ENCODE measurements at regions not wholly inside any gene's neighbourhood (a gene's known extent, or its start where the extent isn't known, plus 50 kb on each side); places are given as distances from the start of the nearest gene placed in this dataset.

- no peaks in the 10 kb centered on the region for H3K27me3 ChIP-seq (replicated peaks in 1 of 4; ENCODE audit: control insufficient read depth in 3 of 4, extremely low read depth in 1 of 4, insufficient read depth in 3 of 4, low read length in 3 of 4)
- no peaks in the 10 kb centered on the region for H3K79me2 ChIP-seq (ENCODE audit: control insufficient read depth in 1 of 2, insufficient read depth in 2 of 2, low read length in 2 of 2)
- H3K56ac ChIP-seq (replicated peaks; ENCODE audit: insufficient read length, low read depth, low read length), result no peak overlapping the region
- 95% methylated on average over 10 of the region's 10 CpGs; no CpG with 5 or more reads in 1 of the 2 experiments for WGBS, 2 experiments (ENCODE audit: extremely low coverage in 1 of 2, insufficient coverage in 1 of 2, insufficient read length in 1 of 2, insufficient replicate concordance in 2 of 2, low coverage in 1 of 2, low lambda C conversion rate in 2 of 2, missing lambda C conversion rate in 1 of 2)
- DNase-seq (ENCODE audit: low read depth in 1 of 2, low spot score in 2 of 2) (no peak), FAIRE-seq (no peak)
- H2AFZ ChIP-seq (ENCODE audit: low read length), result 0 out of 2 replicates have a peak overlapping the region, but pooled peaks have one; percentile 13
- H3K23me2 ChIP-seq (ENCODE audit: low read depth, low read length), result no peaks in the 10 kb centered on the region
- no peak overlapping the region for H4K8ac ChIP-seq (ENCODE audit: extremely low read depth, insufficient read depth, low read length)
- no peak overlapping the region for H4K5ac ChIP-seq (ENCODE audit: insufficient read length, low read depth, low read length)
- H2BK20ac ChIP-seq (ENCODE audit: low read length), result no peak overlapping the region
- CTCF ChIA-PET (ENCODE audit: partially characterized antibody), result interaction anchor here (0.7 to 1.1 kb wide), 2 partner anchors 9 to 81 kb away, joined by 3 to 4 read pairs; no protein-coding TSS in a partner anchor
- POLR2A ChIA-PET (ENCODE audit: partially characterized antibody), result no interaction called here
- no peak overlapping the region for H3K14ac ChIP-seq (ENCODE audit: insufficient read length)
- H2BK12ac ChIP-seq (ENCODE audit: low read depth, low read length), result no peak overlapping the region
- H4K20me1 ChIP-seq (replicated peaks in 1 of 2; ENCODE audit: control insufficient read depth in 1 of 2, insufficient read depth in 2 of 2, low read length in 2 of 2), result no peaks in the 10 kb centered on the region
- H2BK15ac ChIP-seq (ENCODE audit: low read length), result no peak overlapping the region
- no peak overlapping the region for H3K9ac ChIP-seq (replicated peaks in 1 of 4; ENCODE audit: extremely low read depth in 1 of 4, low read depth in 3 of 4, low read length in 3 of 4)
- no peak overlapping the region for H4K91ac ChIP-seq (replicated peaks; ENCODE audit: insufficient read length, low read length)
- no peak overlapping the region for H2AK5ac ChIP-seq (ENCODE audit: low read depth, low read length)
- H3K4me2 ChIP-seq (ENCODE audit: insufficient read depth in 1 of 2, low read depth in 2 of 2, low read length in 2 of 2), result no peak overlapping the region
- no peak overlapping the region for H3K27ac ChIP-seq (ENCODE audit: low read depth, low read length)
- no peak overlapping the region for H2BK120ac ChIP-seq (replicated peaks; ENCODE audit: low read depth, low read length)
- no peaks in the 10 kb centered on the region for H3K36me3 ChIP-seq (ENCODE audit: control insufficient read depth in 2 of 4, insufficient read depth in 4 of 4, low read length in 3 of 4)
- no peak overlapping the region for H3K4ac ChIP-seq (replicated peaks; ENCODE audit: insufficient read length, low read depth, low read length)
- peaks cover 0 to 7% (median 2%) of the 10 kb centered on the region in 4 experiments; a peak in 4 of 7 replicates for H3K4me1 ChIP-seq (replicated peaks in 1 of 4; ENCODE audit: control insufficient read depth in 3 of 4, insufficient read depth in 4 of 4, low read length in 3 of 4)
- H3K23ac ChIP-seq (ENCODE audit: insufficient read length), result no peak overlapping the region
- H3K18ac ChIP-seq (ENCODE audit: extremely low read depth, low read length), result no peak overlapping the region; the same call in 1 of the 2 replicates
- no peaks in the 10 kb centered on the region for H3K79me1 ChIP-seq (ENCODE audit: low read depth, low read length)
- H2BK5ac ChIP-seq (ENCODE audit: low read depth, low read length), result no peak overlapping the region
- no peaks in the 10 kb centered on the region for H3K9me3 ChIP-seq (ENCODE audit: insufficient read depth in 2 of 2, low read depth in 1 of 2, low read length in 1 of 2)
- H3K4me3 ChIP-seq (ENCODE audit: extremely low read depth in 1 of 4, insufficient read depth in 2 of 4, low read depth in 3 of 4, low read length in 4 of 4), result no peak overlapping the region
- no peak for TF ChIP-seq ASH2L (IDR thresholded peaks at IDR 0.05; ENCODE audit: low read length)
- TF ChIP-seq ATF3 (IDR thresholded peaks at IDR 0.05; ENCODE audit: insufficient read depth, low read depth, low read length), result no peak
- no peak for TF ChIP-seq POLR2AphosphoS5 (IDR thresholded peaks at IDR 0.05; ENCODE audit: low read depth, low read length)
- TF ChIP-seq SIX5 (IDR thresholded peaks at IDR 0.05; ENCODE audit: low read depth, low read length), result no peak
- TF ChIP-seq CREB1 (IDR thresholded peaks at IDR 0.05), result no peak
- no peak for TF ChIP-seq BCL11A (IDR thresholded peaks at IDR 0.05; ENCODE audit: low read depth in 2 of 2, low read length in 2 of 2)
- no peak for TF ChIP-seq SIRT6 (IDR thresholded peaks at IDR 0.05; ENCODE audit: low read length)
- TF ChIP-seq BACH1 (IDR thresholded peaks at IDR 0.05; ENCODE audit: low read length), result no peak
- TF ChIP-seq SAP30 (IDR thresholded peaks at IDR 0.05; ENCODE audit: insufficient read depth, insufficient replicate concordance, low read length), result no peak
- TF ChIP-seq TAF7 (optimal IDR thresholded peaks at IDR 0.05; ENCODE audit: borderline replicate concordance, low read depth, low read length), result no peak
- no peak for TF ChIP-seq SP1 (IDR thresholded peaks at IDR 0.05; ENCODE audit: low read depth, low read length)
- TF ChIP-seq EGR1 (IDR thresholded peaks at IDR 0.05; ENCODE audit: borderline replicate concordance, low read depth, low read length), result no peak
- no peak for TF ChIP-seq JUND (IDR thresholded peaks at IDR 0.05; ENCODE audit: low read length)
- no peak for TF ChIP-seq EP300 (IDR thresholded peaks at IDR 0.05; ENCODE audit: borderline replicate concordance in 1 of 2, low read depth in 2 of 2, low read length in 2 of 2)
- TF ChIP-seq GTF2F1 (IDR thresholded peaks at IDR 0.05; ENCODE audit: borderline replicate concordance, low read depth, low read length), result no peak
Measured at GRCh38 chr12:128109236-128109635, 157.7 kb upstream of the TMEM132C start.
